AG09319 (cell line): ENCODE measurements at regions not wholly inside any gene's neighbourhood (a gene's known extent, or its start where the extent isn't known, plus 50 kb on each side); places are given as distances from the start of the nearest gene placed in this dataset.

ENCODE experiments used
- DNase-seq: peaks from one replicate; pipeline ENCODE4 v3.0.0-alpha.2; 2010; ENCODE audit warnings: low read depth; ENCODE audit errors: extremely low read depth
- TF ChIP-seq, protein P1 (sequence below): IDR thresholded peaks from 2 replicates; pipeline ENCODE4 v1.5.1; 2011; ENCODE audit warnings: low read depth, mild to moderate bottlenecking, inconsistent platforms, low read length, moderate library complexity

DNA sequence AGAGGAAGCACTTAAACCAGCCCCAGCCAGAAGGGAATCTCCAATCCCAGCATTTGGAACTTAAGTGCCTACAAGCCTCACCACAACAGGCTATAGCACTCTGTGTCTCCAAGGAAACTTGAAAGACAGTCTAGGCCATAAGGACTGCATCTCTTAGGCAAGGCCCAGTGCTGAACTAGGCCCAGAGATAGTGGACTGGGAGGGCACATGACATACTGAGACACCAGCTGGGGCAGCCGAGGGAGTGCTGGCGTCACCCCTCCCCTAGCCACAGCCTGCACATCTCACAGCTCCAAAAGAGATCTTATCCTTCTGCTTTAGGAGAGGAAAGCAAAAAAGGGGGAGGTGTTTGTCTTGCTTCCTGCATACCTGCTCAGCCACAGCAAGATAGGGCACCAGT lies 618.5 kb downstream of the COL12A1 start:
- no peak for DNase-seq
- TF ChIP-seq, protein P1, sequence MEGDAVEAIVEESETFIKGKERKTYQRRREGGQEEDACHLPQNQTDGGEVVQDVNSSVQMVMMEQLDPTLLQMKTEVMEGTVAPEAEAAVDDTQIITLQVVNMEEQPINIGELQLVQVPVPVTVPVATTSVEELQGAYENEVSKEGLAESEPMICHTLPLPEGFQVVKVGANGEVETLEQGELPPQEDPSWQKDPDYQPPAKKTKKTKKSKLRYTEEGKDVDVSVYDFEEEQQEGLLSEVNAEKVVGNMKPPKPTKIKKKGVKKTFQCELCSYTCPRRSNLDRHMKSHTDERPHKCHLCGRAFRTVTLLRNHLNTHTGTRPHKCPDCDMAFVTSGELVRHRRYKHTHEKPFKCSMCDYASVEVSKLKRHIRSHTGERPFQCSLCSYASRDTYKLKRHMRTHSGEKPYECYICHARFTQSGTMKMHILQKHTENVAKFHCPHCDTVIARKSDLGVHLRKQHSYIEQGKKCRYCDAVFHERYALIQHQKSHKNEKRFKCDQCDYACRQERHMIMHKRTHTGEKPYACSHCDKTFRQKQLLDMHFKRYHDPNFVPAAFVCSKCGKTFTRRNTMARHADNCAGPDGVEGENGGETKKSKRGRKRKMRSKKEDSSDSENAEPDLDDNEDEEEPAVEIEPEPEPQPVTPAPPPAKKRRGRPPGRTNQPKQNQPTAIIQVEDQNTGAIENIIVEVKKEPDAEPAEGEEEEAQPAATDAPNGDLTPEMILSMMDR, result no peak

DNA sequence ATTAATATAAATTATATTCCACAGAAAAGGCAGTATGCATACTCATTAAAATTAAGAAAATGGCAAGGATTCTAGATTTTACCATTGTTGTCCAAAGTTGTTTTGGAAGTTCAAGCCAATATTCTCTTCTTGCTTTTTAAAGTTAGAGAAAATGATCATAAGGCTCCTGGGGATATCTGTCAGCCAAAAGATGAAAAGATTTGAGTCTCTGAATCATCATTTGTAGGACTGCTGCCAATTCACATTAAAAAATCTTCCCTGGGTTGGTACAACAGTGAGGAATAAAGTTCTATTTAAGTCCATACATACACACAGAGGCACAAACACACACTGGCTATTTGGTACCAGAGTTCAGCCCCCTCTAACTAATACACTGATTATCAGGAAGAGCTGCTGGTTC lies 620.1 kb downstream of the COL12A1 start:
- TF ChIP-seq, protein P1, result no peak

DNA sequence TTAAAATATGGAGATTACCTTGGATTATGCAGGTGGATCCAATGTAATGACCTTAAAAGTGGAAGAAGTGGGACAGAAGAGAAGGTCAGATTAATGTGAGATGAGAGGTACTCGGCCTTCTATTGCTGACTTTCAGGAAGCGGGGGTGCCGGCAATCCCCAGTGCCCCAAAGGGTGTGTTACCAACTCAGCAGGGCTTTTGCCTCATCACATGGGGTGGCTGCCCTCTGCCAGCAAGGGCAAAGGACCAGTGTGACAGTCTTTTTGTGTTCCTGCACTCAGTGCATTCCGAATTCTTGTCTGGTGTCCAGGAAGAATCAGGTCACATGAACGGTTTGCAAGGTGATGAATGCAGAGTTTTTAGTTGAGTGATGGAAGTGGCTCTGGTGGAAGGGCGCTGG lies 624.2 kb downstream of the COL12A1 start:
- DNase-seq, result no peak
- TF ChIP-seq, protein P1, result no peak

More for the DNA sequence above, 620.1 kb downstream of the COL12A1 start:
- DNase-seq, result no peak

DNA sequence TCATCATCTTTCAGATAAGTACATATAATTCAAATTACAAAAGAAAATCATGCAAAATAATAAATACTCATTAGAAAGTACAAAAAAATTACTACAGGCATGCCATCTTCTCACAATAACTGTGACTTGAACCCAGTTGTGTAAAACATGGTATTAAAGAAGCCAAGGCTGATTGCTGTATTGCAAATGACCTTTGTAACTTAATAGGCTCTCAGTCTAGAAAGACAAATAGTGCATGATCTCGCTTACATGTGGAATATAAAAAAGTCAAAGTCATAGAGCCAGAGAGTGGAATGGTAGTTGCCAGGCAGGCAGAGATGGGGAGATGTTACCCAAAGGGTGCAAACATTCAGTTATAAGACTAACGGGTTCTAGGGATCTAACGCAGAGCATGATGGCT lies 626.1 kb downstream of the COL12A1 start:
- TF ChIP-seq, protein P1, result no peak
- DNase-seq, result no peak

DNA sequence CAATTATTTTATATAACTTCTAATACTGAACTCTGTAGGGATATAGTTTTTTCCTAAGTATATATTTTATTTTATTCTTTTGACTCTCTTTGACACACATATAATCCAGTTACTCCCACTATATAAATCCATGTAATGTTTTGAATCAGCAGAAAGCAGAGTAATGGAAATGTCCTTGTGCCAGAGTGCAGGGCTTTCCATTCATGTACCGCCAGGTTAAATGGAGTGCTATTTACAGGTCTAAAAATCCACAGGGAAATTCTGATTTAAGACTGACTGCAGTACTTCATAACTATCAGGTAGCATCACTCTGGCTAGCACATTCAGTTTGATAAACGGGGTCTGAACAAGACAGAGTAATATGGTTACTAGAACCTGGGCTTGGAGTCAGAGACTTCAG lies 626.8 kb downstream of the COL12A1 start:
- TF ChIP-seq, protein P1, result no peak
- no peak for DNase-seq

DNA sequence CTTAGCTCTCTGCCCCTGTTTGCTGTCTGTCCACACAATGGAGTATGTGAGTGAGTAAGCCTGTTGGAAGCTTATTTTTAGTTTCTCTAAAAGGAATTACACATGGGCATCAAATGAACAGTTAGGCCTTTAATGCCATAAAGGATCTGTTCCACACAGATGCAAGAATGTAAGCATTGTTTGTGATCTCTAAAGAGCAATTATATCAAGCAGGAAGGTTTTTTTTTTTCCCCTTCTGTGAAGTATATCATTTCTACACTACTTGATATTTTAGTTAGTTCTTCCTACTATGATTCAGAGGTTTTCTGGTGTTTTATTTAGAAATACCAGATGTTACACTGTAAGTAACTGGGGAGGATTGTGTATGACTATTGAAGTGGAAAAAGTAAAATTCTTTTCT lies 627.5 kb downstream of the COL12A1 start:
- TF ChIP-seq, protein P1, result no peak
- DNase-seq, result peak; percentile 87

DNA sequence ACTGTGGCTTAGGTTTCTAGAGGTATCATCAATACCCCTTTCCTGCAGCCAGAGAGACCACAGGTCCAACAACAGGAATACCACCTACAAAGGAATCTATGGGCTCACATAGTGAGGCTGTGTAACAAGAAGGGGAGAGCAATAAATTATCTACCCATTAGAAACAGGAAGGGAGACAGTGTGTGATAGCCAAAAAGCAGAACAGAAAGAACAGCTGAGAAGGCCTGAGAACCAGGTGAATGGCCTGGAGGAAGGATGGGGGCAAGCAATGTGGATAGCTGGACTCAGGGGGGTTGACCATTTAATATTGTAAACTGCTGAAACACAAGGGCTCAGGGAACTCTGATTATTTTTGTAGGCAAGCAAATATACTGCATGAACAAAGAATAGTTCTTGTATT lies 628.2 kb downstream of the COL12A1 start:
- DNase-seq, result no peak
- TF ChIP-seq, protein P1, result no peak

DNA sequence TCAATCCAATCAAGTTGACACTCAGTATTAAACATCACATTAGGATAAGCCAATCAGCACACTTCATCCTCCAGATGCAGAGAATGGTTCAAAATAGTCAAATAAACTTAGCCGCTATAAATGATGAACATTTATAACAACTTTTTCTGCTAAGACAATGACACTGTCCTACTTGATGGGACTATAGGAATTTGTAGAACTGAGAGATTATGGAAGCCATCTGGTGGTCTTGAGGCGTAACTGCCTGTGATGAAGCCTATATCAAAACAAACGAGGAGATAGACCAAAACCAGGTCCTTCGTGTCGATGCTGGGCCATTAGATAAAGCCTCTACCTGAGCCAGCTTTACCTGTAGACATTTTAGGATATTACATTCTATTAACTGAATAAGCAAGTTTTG lies 631.1 kb downstream of the COL12A1 start:
- no peak for DNase-seq
- TF ChIP-seq, protein P1, result peak; percentile 41
